ENCODE measurements at regions not wholly inside any gene's neighbourhood (a gene's known extent, or its start where the extent isn't known, plus 50 kb on each side); places are given as distances from the start of the nearest gene placed in this dataset.

DNA sequence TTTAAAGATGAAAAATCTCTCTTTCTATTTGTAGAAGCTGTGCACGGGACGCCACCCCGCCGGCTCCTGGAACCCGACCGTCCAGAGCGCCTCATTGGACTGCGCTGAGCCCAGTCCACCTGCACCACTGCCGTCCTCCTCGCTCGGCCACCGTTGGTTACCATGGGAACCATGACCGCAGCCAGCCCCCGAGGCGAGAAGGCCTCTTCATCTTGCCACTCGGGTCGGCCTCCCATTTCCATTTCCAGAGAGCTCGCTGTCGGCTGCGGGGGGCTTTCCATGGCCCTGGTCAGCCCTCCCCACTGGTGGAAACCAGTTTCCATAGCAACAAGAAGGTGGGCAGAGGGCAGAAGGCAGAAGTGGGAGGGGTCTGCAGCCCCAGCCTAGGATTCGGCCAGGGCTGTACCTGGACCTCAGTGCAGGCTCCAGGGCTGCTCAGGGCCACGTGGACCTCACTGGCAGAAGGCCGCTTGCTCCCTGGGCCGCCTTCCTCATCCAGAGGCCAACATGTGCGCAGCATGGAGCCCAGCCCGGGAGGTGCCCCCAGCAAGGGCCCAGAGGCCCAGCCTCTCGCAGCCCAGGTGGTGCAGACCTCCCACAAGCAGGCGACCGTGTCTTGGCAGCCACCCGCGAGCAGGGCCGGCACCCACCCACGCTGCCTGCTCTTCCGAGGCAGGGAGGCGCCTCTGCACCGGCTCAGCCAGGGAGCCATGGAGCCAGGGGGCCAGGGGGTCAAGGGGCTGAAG lies 283.5 kb upstream of the PPP2R2D start:
- FAIRE-seq: no peak
- Histone ChIP-seq H3K27me3 (replicated peaks in 1 of 2; ENCODE audit: control insufficient read depth in 2 of 2, insufficient read depth in 2 of 2, low read length in 1 of 2) (no peaks in the 10 kb centered on the region), H3K27ac (ENCODE audit: control insufficient read depth, insufficient read depth) (no peak overlapping the region), H3K79me2 (ENCODE audit: control insufficient read depth, insufficient read depth, low read length) (no peaks in the 10 kb centered on the region), H3K4me3 (no peak overlapping the region), H4K20me1 (ENCODE audit: control insufficient read depth, insufficient read depth) (no peaks in the 10 kb centered on the region), H3K4me1 (ENCODE audit: control insufficient read depth, insufficient read depth, low read length) (no peaks in the 10 kb centered on the region), H3K36me3 (ENCODE audit: control insufficient read depth in 2 of 2, insufficient read depth in 2 of 2, low read length in 1 of 2) (no peaks in the 10 kb centered on the region), H2AFZ (ENCODE audit: control insufficient read depth, low read depth, low read length) (no peak overlapping the region), H3K4me2 (ENCODE audit: control insufficient read depth, insufficient read depth) (no peak overlapping the region), H3K9me3 (replicated peaks; ENCODE audit: control insufficient read depth, insufficient read depth, low read length) (no peaks in the 10 kb centered on the region; the same call in 2 of the 3 replicates), H3K9ac (ENCODE audit: control insufficient read depth, insufficient read depth, low read length) (no peak overlapping the region)
- ChIA-PET POLR2A (no interaction called here), SMC1A (ENCODE audit: uncharacterized antibody, unreplicated experiment) (no interaction called here), RAD21 (ENCODE audit: unreplicated experiment) (interaction anchor here (0.6 kb wide), 1 partner anchor 162 kb away, joined by 4 read pairs; no protein-coding TSS in a partner anchor), CTCF (no interaction called here)
- no peak for ATAC-seq
- no TSS peak for BruUV-seq (replicated peaks)
- in situ Hi-C loops (cut with MboI): no loop called here
- TF ChIP-seq TARDBP (IDR thresholded peaks at IDR 0.05; ENCODE audit: borderline replicate concordance): no peak
- TF ChIP-seq CHD1 (IDR thresholded peaks at IDR 0.05; ENCODE audit: low read depth, low read length): no peak
- no peak for TF ChIP-seq STAT3 (IDR thresholded peaks at IDR 0.05; ENCODE audit: low read depth, low read length)
- TF ChIP-seq SIN3A (IDR thresholded peaks at IDR 0.05; ENCODE audit: low read depth, low read length): no peak
- no peak for TF ChIP-seq ZNF217 (IDR thresholded peaks at IDR 0.05)
- TF ChIP-seq CEBPZ (IDR thresholded peaks at IDR 0.05; ENCODE audit: low read depth, low read length): no peak
- TF ChIP-seq MEF2A (IDR thresholded peaks at IDR 0.05; ENCODE audit: insufficient read depth, low read depth, low read length): no peak
- no peak for TF ChIP-seq HCFC1 (IDR thresholded peaks at IDR 0.05; ENCODE audit: low read length)
- no peak for TF ChIP-seq SMARCA5 (IDR thresholded peaks at IDR 0.05)
- TF ChIP-seq KDM1A (IDR thresholded peaks at IDR 0.05; ENCODE audit: borderline replicate concordance): no peak
- TF ChIP-seq GATAD2B (conservative IDR thresholded peaks at IDR 0.05; ENCODE audit: low read depth): no peak
- DNase-seq (ENCODE audit: low read depth, low spot score): no peak
- intact Hi-C loops (cut with micrococcal nuclease; ENCODE audit: unreplicated experiment): no loop called here
- WGBS (ENCODE audit: insufficient coverage, insufficient replicate concordance, low lambda C conversion rate, missing lambda C conversion rate): 60% methylated on average over 35 of the region's 36 CpGs
